Endothelial cell of umbilical vein (primary cell): ENCODE measurements at regions not wholly inside any gene's neighbourhood (a gene's known extent, or its start where the extent isn't known, plus 50 kb on each side); places are given as distances from the start of the nearest gene placed in this dataset.

Experiments used
- BruUV-seq: library from RNA; stranded (reverse); fragments of 400-500 nt; replicated peaks from 2 replicates; lab custom pipeline; 2021; lab: Mats Ljungman, UMichigan
- CTCF ChIA-PET: fragments of 300-600, 350-600 bp; sonication (Branson Sonifier 250); formaldehyde crosslinking; loops from one replicate; lab custom pipeline; 2021; ENCODE audit warnings: antibody characterized with exemption, inconsistent platforms; lab: Charles Lee
- POLR2A ChIA-PET: fragments of 300-600, 350-600 bp; sonication (Branson Sonifier 250); formaldehyde crosslinking; loops from one replicate; lab custom pipeline; 2021; ENCODE audit warnings: antibody characterized with exemption, inconsistent platforms; lab: Charles Lee
- DNase-seq: peaks from one replicate; pipeline ENCODE4 v3.0.0-alpha.2; 2011; ENCODE audit warnings: low read depth, low spot score
- FAIRE-seq: peaks from 2 replicates; lab custom pipeline; 2011; peaks lifted over from hg19 to GRCh38; lab: Jason Lieb, UNC
- H2AFZ ChIP-seq: 2 replicates; pipeline ENCODE4 v1.6.0; 2012; ENCODE audit warnings: low read depth, low read length, control low read depth, inconsistent platforms
- H3K27ac ChIP-seq: 2 replicates; pipeline ENCODE4 v1.5.1; 2011; ENCODE audit warnings: low read depth, mild to moderate bottlenecking, control low read depth, low read length, moderate library complexity; ENCODE audit not compliant: insufficient read depth
- H3K27me3 ChIP-seq, 2 experiments: 2 replicates each; pipeline versions ENCODE4 v1.6.0 to v1.6.1; 2011; ENCODE audit warnings: low read length in 2 of 2, mixed read lengths in 1 of 2; ENCODE audit not compliant: control insufficient read depth in 2 of 2, insufficient read depth in 2 of 2
- H3K36me3 ChIP-seq, 2 experiments: 2 replicates in 1 of 2; 3 replicates in 1 of 2; pipeline ENCODE4 v1.5.1; 2011; ENCODE audit warnings: low read length in 2 of 2, mild to moderate bottlenecking in 1 of 2, moderate library complexity in 1 of 2; ENCODE audit not compliant: control insufficient read depth in 2 of 2, insufficient read depth in 2 of 2; ENCODE audit errors: extremely low read depth in 1 of 2
- H3K4me1 ChIP-seq: 3 replicates; pipeline ENCODE4 v1.5.1; 2011; ENCODE audit warnings: mild to moderate bottlenecking, low read length; ENCODE audit not compliant: control insufficient read depth, insufficient read depth; ENCODE audit errors: extremely low read depth
- H3K4me2 ChIP-seq: 2 replicates; pipeline ENCODE4 v1.6.1; 2011; ENCODE audit warnings: low read length, control low read depth, mixed read lengths; ENCODE audit not compliant: insufficient read depth
- H3K4me3 ChIP-seq, 3 experiments: fragments of 200-600 bp in 1 of 3; sonication (generic), shearing (Covaris generic) in 1 of 3; replicated peaks in 1 of 3; 2 replicates each; pipeline ENCODE4 v1.5.1; 2011 to 2016; ENCODE audit warnings: control low read depth in 3 of 3, low read length in 3 of 3, mild to moderate bottlenecking in 2 of 3, inconsistent platforms in 1 of 3, low read depth in 1 of 3, moderate library complexity in 1 of 3; ENCODE audit not compliant: insufficient read depth in 1 of 3
- H3K79me2 ChIP-seq: 2 replicates; pipeline ENCODE4 v1.6.0; 2012; ENCODE audit warnings: low read length, inconsistent platforms; ENCODE audit not compliant: control insufficient read depth, insufficient read depth
- H3K9ac ChIP-seq: replicated peaks from 2 replicates; pipeline ENCODE3; 2011; ENCODE audit warnings: low read length, control low read depth; ENCODE audit not compliant: insufficient read depth; ENCODE audit errors: extremely low read depth
- H3K9me1 ChIP-seq: replicated peaks from 3 replicates; pipeline ENCODE4 v1.6.0; 2011; ENCODE audit warnings: mild to moderate bottlenecking, low read length; ENCODE audit not compliant: control insufficient read depth, insufficient read depth; ENCODE audit errors: extremely low read depth
- H3K9me3 ChIP-seq: replicated peaks from 2 replicates; pipeline ENCODE4 v1.5.1; 2012; ENCODE audit warnings: low read length, inconsistent platforms; ENCODE audit not compliant: control insufficient read depth, insufficient read depth
- H4K20me1 ChIP-seq: replicated peaks from 2 replicates; pipeline ENCODE3; 2011; ENCODE audit warnings: mild to moderate bottlenecking, low read length; ENCODE audit not compliant: control insufficient read depth, insufficient read depth; ENCODE audit errors: extremely low read depth
- CTCF ChIP-seq, 2 donors: IDR thresholded peaks; 1 replicate in 1 of 2; 2 replicates in 1 of 2; pipeline ENCODE4 v1.5.1; 2011; ENCODE audit warnings: low read length in 2 of 2, mild to moderate bottlenecking in 2 of 2, moderate library complexity in 2 of 2, control low read depth in 1 of 2, inconsistent platforms in 1 of 2, low read depth in 1 of 2; ENCODE audit not compliant: insufficient read depth in 1 of 2; ENCODE audit errors: extremely low read depth in 1 of 2
- EZH2 ChIP-seq: IDR thresholded peaks from 2 replicates; pipeline ENCODE4 v1.6.1; 2012; ENCODE audit warnings: borderline replicate concordance, low read depth, mild to moderate bottlenecking, moderate library complexity, low read length, inconsistent platforms; ENCODE audit not compliant: severe bottlenecking
- FOS ChIP-seq: IDR thresholded peaks from 2 replicates; pipeline ENCODE4 v1.6.1; 2011; ENCODE audit warnings: mild to moderate bottlenecking, low read length, moderate library complexity, borderline replicate concordance; ENCODE audit not compliant: insufficient read depth
- GATA2 ChIP-seq: IDR thresholded peaks from 2 replicates; pipeline ENCODE4 v1.7.0; 2011; ENCODE audit warnings: low read depth, mild to moderate bottlenecking, moderate library complexity, mixed read lengths, low read length; ENCODE audit not compliant: insufficient read length, insufficient read depth
- JUN ChIP-seq: IDR thresholded peaks from 2 replicates; pipeline ENCODE4 v1.6.1; 2011; ENCODE audit warnings: borderline replicate concordance, low read depth; ENCODE audit not compliant: insufficient read length, insufficient read depth
- MAX ChIP-seq: IDR thresholded peaks from 2 replicates; pipeline ENCODE4 v1.6.1; 2011; ENCODE audit not compliant: insufficient read depth, insufficient read length
- MYC ChIP-seq: IDR thresholded peaks from one replicate; pipeline ENCODE4 v1.6.1; 2011; ENCODE audit warnings: mild to moderate bottlenecking, low read depth, low read length
- POLR2A ChIP-seq: IDR thresholded peaks from 2 replicates; pipeline ENCODE4 v1.6.1; 2012; ENCODE audit warnings: low read depth, mild to moderate bottlenecking, control low read depth, low read length
- POLR2AphosphoS5 ChIP-seq: IDR thresholded peaks from 2 replicates; pipeline ENCODE4 v1.6.1; 2012; ENCODE audit warnings: low read depth, mild to moderate bottlenecking, control low read depth, low read length, moderate library complexity; ENCODE audit not compliant: insufficient read depth
- dilution Hi-C: fragments of 300-500 bp; cut with MboI; formaldehyde crosslinking; loops from one replicate; pipeline ENCODE4 v1.15.0; 2019; ENCODE audit warnings: low sequenced_read_pairs; ENCODE audit not compliant: extremely low pct_ligation_motif_present
- intact Hi-C: fragments of 100-400 bp; cut with micrococcal nuclease; formaldehyde crosslinking; loops from one replicate; pipeline ENCODE4 v1.10.0; 2022

GRCh38 chr10:130233426-130233825 is 97.2 kb downstream of the GLRX3 start:
- H3K79me2 ChIP-seq: no peaks in the 10 kb centered on the region
- POLR2A ChIA-PET: no interaction called here
- H3K9me1 ChIP-seq: no peaks in the 10 kb centered on the region
- H3K4me1 ChIP-seq: no peaks in the 10 kb centered on the region
- CTCF ChIA-PET: no interaction called here
- H2AFZ ChIP-seq: no peak overlapping the region
- intact Hi-C loops: no loop called here
- H3K36me3 ChIP-seq: no peaks in the 10 kb centered on the region
- dilution Hi-C loops: no loop called here
- DNase-seq: no peak
- H3K4me2 ChIP-seq: no peak overlapping the region
- TF ChIP-seq POLR2AphosphoS5: no peak
- no peak for TF ChIP-seq EZH2
- TF ChIP-seq JUN: no peak
- no peak for TF ChIP-seq CTCF (IDR thresholded peaks at IDR 0.05; ENCODE audit: extremely low read depth in 1 of 2, insufficient read depth in 1 of 2, low read depth in 1 of 2, low read length in 2 of 2)
- no peak for TF ChIP-seq POLR2A
- TF ChIP-seq FOS: no peak
- no peak for TF ChIP-seq MAX
- no peak for TF ChIP-seq MYC
- TF ChIP-seq GATA2: no peak
- no peak overlapping the region for H3K9ac ChIP-seq
- BruUV-seq: no TSS peak
- H4K20me1 ChIP-seq: no peaks in the 10 kb centered on the region
- H3K4me3 ChIP-seq: no peak overlapping the region
- FAIRE-seq: no peak
- no peak overlapping the region for H3K27ac ChIP-seq
- H3K27me3 ChIP-seq: no peaks in the 10 kb centered on the region
- no peaks in the 10 kb centered on the region for H3K9me3 ChIP-seq
